ENCODE measurements at regions not wholly inside any gene's neighbourhood (a gene's known extent, or its start where the extent isn't known, plus 50 kb on each side); places are given as distances from the start of the nearest gene placed in this dataset.

GRCh38 chr3:95670765-95671164, 1143.6 kb upstream of the EPHA6 start (continued):
- TF ChIP-seq, protein P1, sequence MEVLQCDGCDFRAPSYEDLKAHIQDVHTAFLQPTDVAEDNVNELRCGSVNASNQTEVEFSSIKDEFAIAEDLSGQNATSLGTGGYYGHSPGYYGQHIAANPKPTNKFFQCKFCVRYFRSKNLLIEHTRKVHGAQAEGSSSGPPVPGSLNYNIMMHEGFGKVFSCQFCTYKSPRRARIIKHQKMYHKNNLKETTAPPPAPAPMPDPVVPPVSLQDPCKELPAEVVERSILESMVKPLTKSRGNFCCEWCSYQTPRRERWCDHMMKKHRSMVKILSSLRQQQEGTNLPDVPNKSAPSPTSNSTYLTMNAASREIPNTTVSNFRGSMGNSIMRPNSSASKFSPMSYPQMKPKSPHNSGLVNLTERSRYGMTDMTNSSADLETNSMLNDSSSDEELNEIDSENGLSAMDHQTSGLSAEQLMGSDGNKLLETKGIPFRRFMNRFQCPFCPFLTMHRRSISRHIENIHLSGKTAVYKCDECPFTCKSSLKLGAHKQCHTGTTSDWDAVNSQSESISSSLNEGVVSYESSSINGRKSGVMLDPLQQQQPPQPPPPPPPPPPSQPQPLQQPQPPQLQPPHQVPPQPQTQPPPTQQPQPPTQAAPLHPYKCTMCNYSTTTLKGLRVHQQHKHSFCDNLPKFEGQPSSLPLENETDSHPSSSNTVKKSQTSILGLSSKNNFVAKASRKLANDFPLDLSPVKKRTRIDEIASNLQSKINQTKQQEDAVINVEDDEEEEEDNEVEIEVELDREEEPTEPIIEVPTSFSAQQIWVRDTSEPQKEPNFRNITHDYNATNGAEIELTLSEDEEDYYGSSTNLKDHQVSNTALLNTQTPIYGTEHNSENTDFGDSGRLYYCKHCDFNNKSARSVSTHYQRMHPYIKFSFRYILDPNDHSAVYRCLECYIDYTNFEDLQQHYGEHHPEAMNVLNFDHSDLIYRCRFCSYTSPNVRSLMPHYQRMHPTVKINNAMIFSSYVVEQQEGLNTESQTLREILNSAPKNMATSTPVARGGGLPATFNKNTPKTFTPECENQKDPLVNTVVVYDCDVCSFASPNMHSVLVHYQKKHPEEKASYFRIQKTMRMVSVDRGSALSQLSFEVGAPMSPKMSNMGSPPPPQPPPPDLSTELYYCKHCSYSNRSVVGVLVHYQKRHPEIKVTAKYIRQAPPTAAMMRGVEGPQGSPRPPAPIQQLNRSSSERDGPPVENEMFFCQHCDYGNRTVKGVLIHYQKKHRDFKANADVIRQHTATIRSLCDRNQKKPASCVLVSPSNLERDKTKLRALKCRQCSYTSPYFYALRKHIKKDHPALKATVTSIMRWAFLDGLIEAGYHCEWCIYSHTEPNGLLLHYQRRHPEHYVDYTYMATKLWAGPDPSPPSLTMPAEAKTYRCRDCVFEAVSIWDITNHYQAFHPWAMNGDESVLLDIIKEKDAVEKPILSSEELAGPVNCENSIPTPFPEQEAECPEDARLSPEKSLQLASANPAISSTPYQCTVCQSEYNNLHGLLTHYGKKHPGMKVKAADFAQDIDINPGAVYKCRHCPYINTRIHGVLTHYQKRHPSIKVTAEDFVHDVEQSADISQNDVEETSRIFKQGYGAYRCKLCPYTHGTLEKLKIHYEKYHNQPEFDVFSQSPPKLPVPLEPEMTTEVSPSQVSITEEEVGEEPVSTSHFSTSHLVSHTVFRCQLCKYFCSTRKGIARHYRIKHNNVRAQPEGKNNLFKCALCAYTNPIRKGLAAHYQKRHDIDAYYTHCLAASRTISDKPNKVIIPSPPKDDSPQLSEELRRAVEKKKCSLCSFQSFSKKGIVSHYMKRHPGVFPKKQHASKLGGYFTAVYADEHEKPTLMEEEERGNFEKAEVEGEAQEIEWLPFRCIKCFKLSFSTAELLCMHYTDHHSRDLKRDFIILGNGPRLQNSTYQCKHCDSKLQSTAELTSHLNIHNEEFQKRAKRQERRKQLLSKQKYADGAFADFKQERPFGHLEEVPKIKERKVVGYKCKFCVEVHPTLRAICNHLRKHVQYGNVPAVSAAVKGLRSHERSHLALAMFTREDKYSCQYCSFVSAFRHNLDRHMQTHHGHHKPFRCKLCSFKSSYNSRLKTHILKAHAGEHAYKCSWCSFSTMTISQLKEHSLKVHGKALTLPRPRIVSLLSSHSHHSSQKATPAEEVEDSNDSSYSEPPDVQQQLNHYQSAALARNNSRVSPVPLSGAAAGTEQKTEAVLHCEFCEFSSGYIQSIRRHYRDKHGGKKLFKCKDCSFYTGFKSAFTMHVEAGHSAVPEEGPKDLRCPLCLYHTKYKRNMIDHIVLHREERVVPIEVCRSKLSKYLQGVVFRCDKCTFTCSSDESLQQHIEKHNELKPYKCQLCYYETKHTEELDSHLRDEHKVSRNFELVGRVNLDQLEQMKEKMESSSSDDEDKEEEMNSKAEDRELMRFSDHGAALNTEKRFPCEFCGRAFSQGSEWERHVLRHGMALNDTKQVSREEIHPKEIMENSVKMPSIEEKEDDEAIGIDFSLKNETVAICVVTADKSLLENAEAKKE (CRISPR knock-in tag; IDR thresholded peaks at IDR 0.05), result no peak
- TF ChIP-seq EZH2 (IDR thresholded peaks at IDR 0.05; ENCODE audit: low read depth, unreplicated experiment) (no peak), EZH2phosphoT487 (IDR thresholded peaks at IDR 0.05; ENCODE audit: unreplicated experiment) (no peak), JUNB (IDR thresholded peaks at IDR 0.05; ENCODE audit: unreplicated experiment) (no peak), CTCF (conservative IDR thresholded peaks at IDR 0.05; ENCODE audit: low read depth in 2 of 2) (no peak)

- H3K79me2 ChIP-seq (replicated peaks; ENCODE audit: insufficient read depth), result no peaks in the 10 kb centered on the region
- H3K4me3 ChIP-seq, result no peak overlapping the region
- no peaks in the 10 kb centered on the region for H3K4me1 ChIP-seq (ENCODE audit: insufficient read depth)
- H2AFZ ChIP-seq, result no peak overlapping the region
- Mint-ChIP-seq H3K27ac (no peak overlapping the region), H3K9me3 (no peaks in the 10 kb centered on the region), H3K4me1 (no peaks in the 10 kb centered on the region), H3K27me3 (ENCODE audit: insufficient read depth, low read depth, poor library complexity) (no peaks in the 10 kb centered on the region), H3K36me3 (ENCODE audit: low read depth) (no peaks in the 10 kb centered on the region), H3K4me3 (no peak overlapping the region)
- no peaks in the 10 kb centered on the region for H3K27me3 ChIP-seq (ENCODE audit: insufficient read depth)
- ATAC-seq (no peak), DNase-seq (ENCODE audit: low spot score) (no peak)
- H3K36me3 ChIP-seq (ENCODE audit: insufficient read depth), result no peaks in the 10 kb centered on the region
- H3K4me2 ChIP-seq, result no peak overlapping the region
- no peaks in the 10 kb centered on the region for H4K20me1 ChIP-seq (replicated peaks; ENCODE audit: insufficient read depth)
- H3K9me2 ChIP-seq (ENCODE audit: insufficient read depth), result no peaks in the 10 kb centered on the region
- no peak overlapping the region for H3K27ac ChIP-seq (ENCODE audit: low read depth)
- H3F3A ChIP-seq (replicated peaks; ENCODE audit: low read depth), result no peaks in the 10 kb centered on the region
- no peak for TF ChIP-seq CREB1 (CRISPR knock-in tag; IDR thresholded peaks at IDR 0.05; ENCODE audit: low read depth)
- no peak for TF ChIP-seq REST (IDR thresholded peaks at IDR 0.05; ENCODE audit: unreplicated experiment)
Observed at GRCh38 chr3:95673215-95673614, 1141.2 kb upstream of the EPHA6 start.

Data from GM23338 (cell line).